ENCODE measurements at regions not wholly inside any gene's neighbourhood (a gene's known extent, or its start where the extent isn't known, plus 50 kb on each side); places are given as distances from the start of the nearest gene placed in this dataset.
"Not testable (repeated sequence)": the region's sequence is repeated elsewhere in the genome, so short reads cannot be mapped to it uniquely, and the experiment has no call there.

GRCh38 chr12:75944097-75944904 is 87.3 kb downstream of the PHLDA1 start:
- H3K27ac ChIP-seq, result peak overlapping the region; percentile 100
- peak; percentile 81 for DNase-seq (ENCODE audit: low read depth, low spot score)

- no peak for DNase-seq (ENCODE audit: low read depth, low spot score)
- peak overlapping the region; percentile 100 for H3K27ac ChIP-seq
Measured at GRCh38 chr12:75943730-75944096, 87.9 kb downstream of the PHLDA1 start.

- not testable (repeated sequence) for H3K27ac ChIP-seq; DNase-seq (ENCODE audit: low read depth, low spot score)
Measured at GRCh38 chr12:75941661-75942060, 89.9 kb downstream of the PHLDA1 start.

- DNase-seq (ENCODE audit: low read depth, low spot score), result no peak
- peak overlapping the region; percentile 64 for H3K27ac ChIP-seq
Measured at GRCh38 chr12:75939016-75939642, 92.4 kb downstream of the PHLDA1 start.

GRCh38 chr12:75938189-75938588 is 93.4 kb downstream of the PHLDA1 start:
- DNase-seq (ENCODE audit: low read depth, low spot score), result no peak
- H3K27ac ChIP-seq, result no peak overlapping the region

- H3K27ac ChIP-seq, result no peak overlapping the region
- no peak for DNase-seq (ENCODE audit: low read depth, low spot score)
Measured at GRCh38 chr12:75937486-75937885, 94.1 kb downstream of the PHLDA1 start.

GRCh38 chr12:75936515-75937440 is 94.8 kb downstream of the PHLDA1 start:
- H3K27ac ChIP-seq, result peak overlapping the region; percentile 6
- DNase-seq (ENCODE audit: low read depth, low spot score), result no peak

- no peak for DNase-seq (ENCODE audit: low read depth, low spot score)
- H3K27ac ChIP-seq, result peak overlapping the region; percentile 6
Measured at GRCh38 chr12:75935539-75936242, 95.9 kb downstream of the PHLDA1 start.

- peak overlapping the region; percentile 94 for H3K27ac ChIP-seq
- DNase-seq (ENCODE audit: low read depth, low spot score), result peak; percentile 60
Measured at GRCh38 chr12:75933101-75933500, 98.5 kb downstream of the PHLDA1 start.

GRCh38 chr12:75932241-75932640 is 99.3 kb downstream of the PHLDA1 start:
- H3K27ac ChIP-seq, result peak overlapping the region; percentile 94

GRCh38 chr12:75923964-75924666 is 107.5 kb downstream of the PHLDA1 start:
- DNase-seq (ENCODE audit: low read depth, low spot score), result no peak
- no peak overlapping the region for H3K27ac ChIP-seq

More at GRCh38 chr12:75932241-75932640, 99.3 kb downstream of the PHLDA1 start:
- no peak for DNase-seq (ENCODE audit: low read depth, low spot score)

- DNase-seq (ENCODE audit: low read depth, low spot score), result no peak
- no peak overlapping the region for H3K27ac ChIP-seq
Measured at GRCh38 chr12:75922944-75923642, 108.5 kb downstream of the PHLDA1 start.

- DNase-seq (ENCODE audit: low read depth, low spot score), result no peak
- no peak overlapping the region for H3K27ac ChIP-seq
Measured at GRCh38 chr12:75921622-75922289, 109.8 kb downstream of the PHLDA1 start.

- DNase-seq (ENCODE audit: low read depth, low spot score), result no peak
- H3K27ac ChIP-seq, result no peak overlapping the region
Measured at GRCh38 chr12:75917715-75918114, 113.9 kb downstream of the PHLDA1 start.

- no peak overlapping the region for H3K27ac ChIP-seq
- no peak for DNase-seq (ENCODE audit: low read depth, low spot score)
Measured at GRCh38 chr12:75917083-75917482, 114.5 kb downstream of the PHLDA1 start.

GRCh38 chr12:75913502-75914351 is 117.8 kb downstream of the PHLDA1 start:
- no peak overlapping the region for H3K27ac ChIP-seq
- DNase-seq (ENCODE audit: low read depth, low spot score), result no peak

All from epithelial cell of prostate (primary cell).